ENCODE measurements at regions not wholly inside any gene's neighbourhood (a gene's known extent, or its start where the extent isn't known, plus 50 kb on each side); places are given as distances from the start of the nearest gene placed in this dataset.

GRCh38 chr9:1151691-1152090 lies 101.5 kb downstream of the DMRT2 start:
- TF ChIP-seq CTCF (IDR thresholded peaks at IDR 0.05; ENCODE audit: low read depth, low read length, missing control alignments) = no peak
- H3K4me3 ChIP-seq (ENCODE audit: low read depth, low read length) = no peak overlapping the region
- no peak for DNase-seq (ENCODE audit: low read depth)

- TF ChIP-seq CTCF (IDR thresholded peaks at IDR 0.05; ENCODE audit: low read depth, low read length, missing control alignments) = no peak
- H3K4me3 ChIP-seq (ENCODE audit: low read depth, low read length) = no peak overlapping the region
- DNase-seq (ENCODE audit: low read depth) = no peak
These were observed 102.0 kb downstream of the DMRT2 start for GRCh38 chr9:1152171-1152570.

- no peak for TF ChIP-seq CTCF (IDR thresholded peaks at IDR 0.05; ENCODE audit: low read depth, low read length, missing control alignments)
- no peak overlapping the region for H3K4me3 ChIP-seq (ENCODE audit: low read depth, low read length)
- no peak for DNase-seq (ENCODE audit: low read depth)
These were observed 104.6 kb downstream of the DMRT2 start for GRCh38 chr9:1154739-1155138.

- DNase-seq (ENCODE audit: low read depth) = no peak
- no peak for TF ChIP-seq CTCF (IDR thresholded peaks at IDR 0.05; ENCODE audit: low read depth, low read length, missing control alignments)
- no peak overlapping the region for H3K4me3 ChIP-seq (ENCODE audit: low read depth, low read length)
These were observed 105.4 kb downstream of the DMRT2 start for GRCh38 chr9:1155602-1156001.

GRCh38 chr9:1156794-1157550 lies 106.8 kb downstream of the DMRT2 start:
- no peak for TF ChIP-seq CTCF (IDR thresholded peaks at IDR 0.05; ENCODE audit: low read depth, low read length, missing control alignments)
- no peak for DNase-seq (ENCODE audit: low read depth)
- H3K4me3 ChIP-seq (ENCODE audit: low read depth, low read length) = no peak overlapping the region

- H3K4me3 ChIP-seq (ENCODE audit: low read depth, low read length) = no peak overlapping the region
- DNase-seq (ENCODE audit: low read depth) = no peak
- TF ChIP-seq CTCF (IDR thresholded peaks at IDR 0.05; ENCODE audit: low read depth, low read length, missing control alignments) = no peak
These were observed 107.7 kb downstream of the DMRT2 start for GRCh38 chr9:1157836-1158235.

- no peak for DNase-seq (ENCODE audit: low read depth)
- H3K4me3 ChIP-seq (ENCODE audit: low read depth, low read length) = no peak overlapping the region
- no peak for TF ChIP-seq CTCF (IDR thresholded peaks at IDR 0.05; ENCODE audit: low read depth, low read length, missing control alignments)
These were observed 120.8 kb downstream of the DMRT2 start for GRCh38 chr9:1170918-1171317.

Measured in GM12864 (cell line).